ENCODE measurements at regions not wholly inside any gene's neighbourhood (a gene's known extent, or its start where the extent isn't known, plus 50 kb on each side); places are given as distances from the start of the nearest gene placed in this dataset.
"Not testable (repeated sequence)": the region's sequence is repeated elsewhere in the genome, so short reads cannot be mapped to it uniquely, and the experiment has no call there.

DNA sequence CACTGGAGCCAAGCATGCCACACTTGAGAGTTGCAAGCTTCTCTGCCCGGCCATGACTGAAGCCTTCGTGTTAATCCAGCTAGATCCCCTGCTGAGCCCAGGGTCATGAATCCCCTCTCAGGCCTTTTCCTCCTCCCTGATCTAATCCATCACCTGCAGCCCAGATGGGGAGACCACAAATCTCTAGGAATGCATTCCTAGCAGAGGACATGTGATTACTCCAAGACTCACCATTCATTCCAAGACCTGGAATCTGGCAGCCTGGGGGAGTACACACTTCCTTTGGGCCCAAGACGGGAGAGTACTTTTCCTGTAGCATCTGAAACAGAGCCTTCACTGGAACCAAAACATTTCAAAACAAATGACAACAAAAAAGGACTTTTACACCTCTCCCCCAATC lies 269.3 kb upstream of the NFIA start:
- TF ChIP-seq, protein P1, sequence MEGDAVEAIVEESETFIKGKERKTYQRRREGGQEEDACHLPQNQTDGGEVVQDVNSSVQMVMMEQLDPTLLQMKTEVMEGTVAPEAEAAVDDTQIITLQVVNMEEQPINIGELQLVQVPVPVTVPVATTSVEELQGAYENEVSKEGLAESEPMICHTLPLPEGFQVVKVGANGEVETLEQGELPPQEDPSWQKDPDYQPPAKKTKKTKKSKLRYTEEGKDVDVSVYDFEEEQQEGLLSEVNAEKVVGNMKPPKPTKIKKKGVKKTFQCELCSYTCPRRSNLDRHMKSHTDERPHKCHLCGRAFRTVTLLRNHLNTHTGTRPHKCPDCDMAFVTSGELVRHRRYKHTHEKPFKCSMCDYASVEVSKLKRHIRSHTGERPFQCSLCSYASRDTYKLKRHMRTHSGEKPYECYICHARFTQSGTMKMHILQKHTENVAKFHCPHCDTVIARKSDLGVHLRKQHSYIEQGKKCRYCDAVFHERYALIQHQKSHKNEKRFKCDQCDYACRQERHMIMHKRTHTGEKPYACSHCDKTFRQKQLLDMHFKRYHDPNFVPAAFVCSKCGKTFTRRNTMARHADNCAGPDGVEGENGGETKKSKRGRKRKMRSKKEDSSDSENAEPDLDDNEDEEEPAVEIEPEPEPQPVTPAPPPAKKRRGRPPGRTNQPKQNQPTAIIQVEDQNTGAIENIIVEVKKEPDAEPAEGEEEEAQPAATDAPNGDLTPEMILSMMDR (IDR thresholded peaks at IDR 0.05; ENCODE audit: low read depth, low read length, missing control alignments), result no peak
- in situ Hi-C loops (cut with HindIII; ENCODE audit: low sequenced_read_pairs), result no loop called here
- DNase-seq (ENCODE audit: low read depth), result peak; percentile 58
- no peak overlapping the region for H3K4me3 ChIP-seq (ENCODE audit: low read depth, low read length)

DNA sequence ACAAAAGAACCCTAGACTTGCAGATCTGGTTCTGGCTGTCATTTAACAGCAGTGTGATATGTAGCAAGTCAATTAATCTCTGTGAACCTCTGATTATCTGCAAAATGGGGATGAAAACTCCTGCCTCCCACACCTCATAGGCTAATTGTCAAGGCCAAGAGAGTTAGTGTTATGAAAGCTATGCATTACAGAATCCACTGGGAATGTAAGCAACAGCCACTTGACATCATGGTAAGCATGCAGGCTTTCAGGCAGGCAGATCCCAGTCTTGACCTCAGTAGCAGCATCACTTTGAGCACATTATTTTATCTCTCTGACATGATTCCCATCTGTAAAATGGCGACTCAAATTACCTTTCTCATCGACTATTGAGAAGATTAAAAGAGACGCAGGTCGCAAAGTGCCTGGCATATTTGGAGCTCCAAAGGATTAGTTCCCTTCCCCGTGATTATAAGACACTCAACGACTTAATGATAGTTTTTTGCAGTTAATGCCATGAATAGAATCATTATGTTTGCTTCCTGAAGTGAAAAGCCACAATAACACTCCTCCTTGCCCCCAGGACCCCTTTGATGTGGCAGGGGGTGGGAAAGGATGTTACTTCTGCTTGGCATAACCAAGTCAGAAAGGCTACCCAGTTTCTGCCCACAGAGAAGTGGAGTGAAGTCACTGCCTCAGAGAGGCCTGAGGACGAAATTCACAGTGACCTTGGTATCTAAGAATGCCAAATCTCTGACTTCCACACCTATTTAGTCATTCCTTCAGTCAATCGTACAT lies 273.0 kb upstream of the NFIA start:
- in situ Hi-C loops (cut with HindIII; ENCODE audit: low sequenced_read_pairs), result no loop called here
- H3K4me3 ChIP-seq (ENCODE audit: low read depth, low read length), result no peak overlapping the region
- TF ChIP-seq, protein P1 (IDR thresholded peaks at IDR 0.05; ENCODE audit: low read depth, low read length, missing control alignments), result no peak
- no peak for DNase-seq (ENCODE audit: low read depth)

DNA sequence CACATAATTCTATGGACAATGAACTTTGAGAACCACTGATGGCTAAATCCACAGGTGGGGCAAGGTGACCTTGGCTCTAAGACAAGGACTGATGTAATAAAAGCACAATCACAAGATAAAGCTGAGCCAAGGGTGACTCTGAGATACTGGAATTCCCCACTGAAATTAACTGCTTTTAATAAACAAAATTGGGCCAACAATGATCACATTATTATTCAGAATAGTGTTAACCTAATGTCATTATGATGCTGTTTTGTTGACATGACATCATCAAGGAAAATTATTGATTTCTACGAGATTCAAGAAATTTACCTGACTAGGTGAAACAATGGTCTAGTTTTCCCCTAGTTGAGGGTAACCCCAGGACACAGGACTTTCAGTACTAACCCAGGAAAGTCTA lies 273.7 kb upstream of the NFIA start:
- TF ChIP-seq, protein P1 (IDR thresholded peaks at IDR 0.05; ENCODE audit: low read depth, low read length, missing control alignments), result no peak
- in situ Hi-C loops (cut with HindIII; ENCODE audit: low sequenced_read_pairs), result no loop called here
- DNase-seq (ENCODE audit: low read depth), result no peak
- H3K4me3 ChIP-seq (ENCODE audit: low read depth, low read length), result no peak overlapping the region

GRCh38 chr1:60802884-60803283 lies 279.5 kb upstream of the NFIA start:
- TF ChIP-seq, protein P1 (IDR thresholded peaks at IDR 0.05; ENCODE audit: low read depth, low read length, missing control alignments), result no peak
- no peak for DNase-seq (ENCODE audit: low read depth)
- in situ Hi-C loops (cut with HindIII; ENCODE audit: low sequenced_read_pairs), result no loop called here
- no peak overlapping the region for H3K4me3 ChIP-seq (ENCODE audit: low read depth, low read length)

GRCh38 chr1:60797351-60797750 lies 285.0 kb upstream of the NFIA start:
- in situ Hi-C loops (cut with HindIII; ENCODE audit: low sequenced_read_pairs), result no loop called here
- H3K4me3 ChIP-seq (ENCODE audit: low read depth, low read length), result no peak overlapping the region
- TF ChIP-seq, protein P1 (IDR thresholded peaks at IDR 0.05; ENCODE audit: low read depth, low read length, missing control alignments), result no peak
- no peak for DNase-seq (ENCODE audit: low read depth)

DNA sequence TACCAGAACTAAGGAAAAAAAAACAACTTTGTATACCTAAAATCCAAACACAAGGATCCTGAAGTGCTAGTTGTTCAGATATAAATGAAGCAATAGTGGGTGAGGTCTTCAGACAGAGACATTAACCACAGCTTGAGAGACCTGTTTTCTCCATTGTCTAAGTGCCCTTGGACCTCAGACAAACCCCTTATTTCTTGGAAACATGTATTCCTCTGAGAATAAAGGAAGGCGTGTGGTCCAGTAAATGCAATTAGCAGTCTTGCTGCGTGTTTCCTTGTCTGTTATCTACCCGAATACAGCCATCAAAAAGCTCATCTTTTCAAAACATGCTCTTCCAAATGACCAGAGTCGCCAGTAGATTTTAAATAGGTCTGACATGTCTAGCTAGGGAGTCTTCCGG lies 291.1 kb upstream of the NFIA start:
- TF ChIP-seq, protein P1 (IDR thresholded peaks at IDR 0.05; ENCODE audit: low read depth, low read length, missing control alignments), result no peak
- in situ Hi-C loops (cut with HindIII; ENCODE audit: low sequenced_read_pairs), result no loop called here
- DNase-seq (ENCODE audit: low read depth), result no peak
- no peak overlapping the region for H3K4me3 ChIP-seq (ENCODE audit: low read depth, low read length)

DNA sequence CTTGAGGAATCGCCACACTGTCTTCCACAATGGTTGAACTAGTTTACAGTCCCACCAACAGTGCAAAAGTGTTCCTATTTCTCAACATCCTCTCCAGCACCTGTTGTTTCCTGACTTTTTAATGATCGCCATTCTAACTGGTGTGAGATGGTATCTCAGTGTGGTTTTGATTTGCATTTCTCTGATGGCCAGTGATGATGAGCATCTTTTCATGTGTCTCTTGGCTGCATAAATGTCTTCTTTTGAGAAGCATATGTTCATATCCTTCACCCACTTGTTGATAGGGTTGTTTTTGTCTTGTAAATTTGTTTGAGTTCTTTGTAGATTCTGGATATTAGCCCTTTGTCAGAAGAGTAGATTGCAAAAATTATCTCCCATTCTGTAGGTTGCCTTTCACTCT lies 309.3 kb upstream of the NFIA start:
- in situ Hi-C loops (cut with HindIII; ENCODE audit: low sequenced_read_pairs); H3K4me3 ChIP-seq (ENCODE audit: low read depth, low read length); DNase-seq (ENCODE audit: low read depth): not testable (repeated sequence)
